HL-60 (cell line): ENCODE measurements at regions not wholly inside any gene's neighbourhood (a gene's known extent, or its start where the extent isn't known, plus 50 kb on each side); places are given as distances from the start of the nearest gene placed in this dataset.

Experiments
- DNase-seq, 2 experiments: peaks; one replicate each; pipeline ENCODE4 v3.0.0-alpha.2; 2010 to 2020; ENCODE audit warnings: low read depth in 1 of 2, low spot score in 1 of 2
- H3K27ac ChIP-seq: fragments of 250-450 bp; sonication (Bioruptor Pico); replicated peaks from 2 replicates; pipeline ENCODE4 v1.5.1; 2020; ENCODE audit warnings: mild to moderate bottlenecking, moderate library complexity
- H3K27me3 ChIP-seq: fragments of 250-450 bp; sonication (Bioruptor Pico); 2 replicates; pipeline ENCODE4 v1.5.1; 2021; ENCODE audit warnings: mild to moderate bottlenecking, moderate library complexity; ENCODE audit not compliant: insufficient read depth, poor library complexity, severe bottlenecking
- H3K4me3 ChIP-seq: replicated peaks from 2 replicates; pipeline ENCODE4 v1.5.1; 2011; ENCODE audit warnings: mild to moderate bottlenecking, control low read depth, low read length; ENCODE audit not compliant: insufficient read depth
- GABPA ChIP-seq: IDR thresholded peaks from 2 replicates; pipeline ENCODE4 v1.6.1; 2012; ENCODE audit warnings: low read depth
- POLR2AphosphoS5 ChIP-seq: IDR thresholded peaks from 2 replicates; pipeline ENCODE4 v1.6.1; 2012; ENCODE audit warnings: low read depth
- REST ChIP-seq: IDR thresholded peaks from 2 replicates; pipeline ENCODE4 v1.6.1; 2012; ENCODE audit warnings: low read depth; ENCODE audit not compliant: insufficient replicate concordance
- SPI1 ChIP-seq: IDR thresholded peaks from 2 replicates; pipeline ENCODE4 v1.6.1; 2012; ENCODE audit warnings: low read depth, mild to moderate bottlenecking, borderline replicate concordance
- TF ChIP-seq, protein P1 (sequence below): IDR thresholded peaks from one replicate; pipeline ENCODE4 v1.5.1; 2011; ENCODE audit warnings: low read length, control low read depth, inconsistent platforms; ENCODE audit not compliant: insufficient read depth

- no peaks in the 10 kb centered on the region for H3K27me3 ChIP-seq
- no peak for DNase-seq
- H3K27ac ChIP-seq, result no peak overlapping the region
- H3K4me3 ChIP-seq, result no peak overlapping the region
- TF ChIP-seq, protein P1, sequence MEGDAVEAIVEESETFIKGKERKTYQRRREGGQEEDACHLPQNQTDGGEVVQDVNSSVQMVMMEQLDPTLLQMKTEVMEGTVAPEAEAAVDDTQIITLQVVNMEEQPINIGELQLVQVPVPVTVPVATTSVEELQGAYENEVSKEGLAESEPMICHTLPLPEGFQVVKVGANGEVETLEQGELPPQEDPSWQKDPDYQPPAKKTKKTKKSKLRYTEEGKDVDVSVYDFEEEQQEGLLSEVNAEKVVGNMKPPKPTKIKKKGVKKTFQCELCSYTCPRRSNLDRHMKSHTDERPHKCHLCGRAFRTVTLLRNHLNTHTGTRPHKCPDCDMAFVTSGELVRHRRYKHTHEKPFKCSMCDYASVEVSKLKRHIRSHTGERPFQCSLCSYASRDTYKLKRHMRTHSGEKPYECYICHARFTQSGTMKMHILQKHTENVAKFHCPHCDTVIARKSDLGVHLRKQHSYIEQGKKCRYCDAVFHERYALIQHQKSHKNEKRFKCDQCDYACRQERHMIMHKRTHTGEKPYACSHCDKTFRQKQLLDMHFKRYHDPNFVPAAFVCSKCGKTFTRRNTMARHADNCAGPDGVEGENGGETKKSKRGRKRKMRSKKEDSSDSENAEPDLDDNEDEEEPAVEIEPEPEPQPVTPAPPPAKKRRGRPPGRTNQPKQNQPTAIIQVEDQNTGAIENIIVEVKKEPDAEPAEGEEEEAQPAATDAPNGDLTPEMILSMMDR, result no peak
- TF ChIP-seq SPI1 (no peak), REST (no peak), POLR2AphosphoS5 (no peak), GABPA (no peak)
Measured at GRCh38 chr20:53691060-53691810, 97.6 kb upstream of the ZNF217 start.

GRCh38 chr20:53688085-53688484 is 94.4 kb upstream of the ZNF217 start:
- no peak for DNase-seq
- no peak for TF ChIP-seq POLR2AphosphoS5
- no peak for TF ChIP-seq REST
- TF ChIP-seq, protein P1, result no peak
- TF ChIP-seq GABPA, result no peak
- no peak for TF ChIP-seq SPI1
- H3K27ac ChIP-seq, result no peak overlapping the region
- H3K4me3 ChIP-seq, result no peak overlapping the region
- H3K27me3 ChIP-seq, result no peaks in the 10 kb centered on the region

- TF ChIP-seq SPI1, result no peak
- TF ChIP-seq POLR2AphosphoS5, result no peak
- TF ChIP-seq REST, result no peak
- TF ChIP-seq, protein P1, result no peak
- no peak for TF ChIP-seq GABPA
- Histone ChIP-seq H3K27ac (peak overlapping the region; percentile 44), H3K4me3 (no peak overlapping the region), H3K27me3 (no peaks in the 10 kb centered on the region)
- no peak for DNase-seq
Measured at GRCh38 chr20:53685070-53685595, 91.5 kb upstream of the ZNF217 start.
